B cell (primary cell): ENCODE measurements at regions not wholly inside any gene's neighbourhood (a gene's known extent, or its start where the extent isn't known, plus 50 kb on each side); places are given as distances from the start of the nearest gene placed in this dataset.

Source experiments
- ATAC-seq: fragments of 200-7000 bp; cut with Tn5 transposase; one replicate; pipeline ENCODE4 v1.10.0; 2021; ENCODE audit warnings: low read depth, mild to moderate bottlenecking, moderate number of reproducible peaks, moderate library complexity
- CTCF ChIA-PET: fragments of 350-600 bp; sonication (Branson Sonifier 250); formaldehyde crosslinking; loops from one replicate; lab custom pipeline; 2021; ENCODE audit warnings: antibody characterized with exemption, inconsistent platforms; lab: Charles Lee
- POLR2A ChIA-PET: fragments of 350-600 bp; sonication (Branson Sonifier 250); formaldehyde crosslinking; loops from one replicate; lab custom pipeline; 2021; ENCODE audit warnings: antibody characterized with exemption; lab: Charles Lee
- DNase-seq: peaks from one replicate; pipeline ENCODE4 v3.0.0; 2013
- H2AFZ ChIP-seq: 2 replicates; pipeline ENCODE4 v1.6.1; 2012; ENCODE audit warnings: mild to moderate bottlenecking, low read depth, low read length; ENCODE audit not compliant: insufficient read depth, poor library complexity, severe bottlenecking
- H3K27ac ChIP-seq, 2 donors: 1 replicate in 1 of 2; 2 replicates in 1 of 2; pipeline ENCODE4 v1.5.1; 2012 to 2013; ENCODE audit warnings: low read length in 2 of 2, mild to moderate bottlenecking in 2 of 2, moderate library complexity in 1 of 2
- H3K27me3 ChIP-seq, 4 experiments: fragments of 200-600 bp in 1 of 4; sonication (generic) in 1 of 4; replicated peaks in 1 of 4; 1 replicate in 2 of 4; 2 replicates in 2 of 4; pipeline versions ENCODE4 v1.6.1 to v1.7.0; 2013 to 2016; ENCODE audit warnings: low read length in 3 of 4, mild to moderate bottlenecking in 2 of 4, mixed read lengths in 1 of 4, moderate library complexity in 1 of 4; ENCODE audit not compliant: insufficient read depth in 4 of 4, control insufficient read depth in 3 of 4; ENCODE audit errors: control extremely low read depth in 1 of 4
- H3K36me3 ChIP-seq, 2 experiments: replicated peaks in 1 of 2; 1 replicate in 1 of 2; 2 replicates in 1 of 2; pipeline versions ENCODE4 v1.6.1 to v1.7.1; 2013; ENCODE audit warnings: low read length in 1 of 2; ENCODE audit not compliant: insufficient read depth in 2 of 2, control insufficient read depth in 1 of 2; ENCODE audit errors: control extremely low read depth in 1 of 2, extremely low read depth in 1 of 2
- H3K4me1 ChIP-seq, 2 donors: fragments of 200-600 bp in 1 of 2; sonication (generic) in 1 of 2; 1 replicate in 1 of 2; 2 replicates in 1 of 2; pipeline versions ENCODE4 v1.5.1 to v1.6.1; 2013 to 2017; ENCODE audit warnings: low read length in 2 of 2; ENCODE audit not compliant: control insufficient read depth in 2 of 2, insufficient read depth in 2 of 2
- H3K4me2 ChIP-seq: replicated peaks from 2 replicates; pipeline ENCODE3; 2012; ENCODE audit warnings: mild to moderate bottlenecking, low read depth, low read length; ENCODE audit not compliant: poor library complexity, severe bottlenecking
- H3K4me3 ChIP-seq, 5 experiments: fragments of 200-600 bp in 1 of 5; sonication (generic) in 1 of 5; 1 replicate in 3 of 5; 2 replicates in 2 of 5; pipeline versions ENCODE4 v1.5.1 to v1.7.0; 2011 to 2016; ENCODE audit warnings: low read length in 4 of 5, mild to moderate bottlenecking in 4 of 5, low read depth in 2 of 5, control low read depth in 1 of 5, moderate library complexity in 1 of 5; ENCODE audit not compliant: insufficient read depth in 1 of 5; ENCODE audit errors: control extremely low read depth in 1 of 5, extremely low read depth in 1 of 5
- H3K79me2 ChIP-seq: fragments of 200-600 bp; sonication (generic); one replicate; pipeline ENCODE4 v1.6.0; 2016; ENCODE audit warnings: low read length; ENCODE audit not compliant: control insufficient read depth, insufficient read depth
- H3K9ac ChIP-seq: fragments of 200-600 bp; sonication (generic); 2 replicates; pipeline ENCODE4 v1.6.1; 2017; ENCODE audit warnings: mild to moderate bottlenecking, low read length, moderate library complexity
- H3K9me3 ChIP-seq, 3 donors: one replicate each; pipeline versions ENCODE4 v1.6.1 to v1.7.1; 2013; ENCODE audit warnings: low read length in 2 of 3; ENCODE audit not compliant: control insufficient read depth in 2 of 3, insufficient read depth in 1 of 3; ENCODE audit errors: control extremely low read depth in 1 of 3
- H4K20me1 ChIP-seq: 2 replicates; pipeline ENCODE4 v1.6.0; 2012; ENCODE audit warnings: mild to moderate bottlenecking, low read length; ENCODE audit not compliant: insufficient read depth, control insufficient read depth, poor library complexity, severe bottlenecking
- H3K27ac Mint-ChIP-seq: one replicate; pipeline ENCODE4 v1.8.0; 2021; ENCODE audit warnings: mixed read lengths
- H3K27me3 Mint-ChIP-seq: one replicate; pipeline ENCODE4 v1.8.0; 2021; ENCODE audit warnings: mixed read lengths
- H3K4me1 Mint-ChIP-seq: one replicate; pipeline ENCODE4 v1.8.0; 2021; ENCODE audit warnings: mixed read lengths
- H3K4me3 Mint-ChIP-seq: one replicate; pipeline ENCODE4 v1.8.0; 2021; ENCODE audit warnings: mixed read lengths
- H3K9me3 Mint-ChIP-seq: one replicate; pipeline ENCODE4 v1.8.0; 2022; ENCODE audit warnings: mixed read lengths; ENCODE audit not compliant: insufficient read depth
- CTCF ChIP-seq: fragments of 200-600 bp; IDR thresholded peaks from one replicate; pipeline ENCODE4 v1.8.0; 2022; ENCODE audit warnings: antibody characterized with exemption, mild to moderate bottlenecking
- EZH2 ChIP-seq: IDR thresholded peaks from 2 replicates; pipeline ENCODE4 v1.6.1; 2012; ENCODE audit warnings: borderline replicate concordance, low read depth, mild to moderate bottlenecking, moderate library complexity, low read length; ENCODE audit not compliant: insufficient read depth, poor library complexity, severe bottlenecking
- WGBS: methylation state at CpG from one replicate; pipeline ENCODE4 v1.1.5; 2013; ENCODE audit warnings: missing lambda C conversion rate; ENCODE audit not compliant: insufficient coverage; 5-methylcytosine and 5-hydroxymethylcytosine counted together
- intact Hi-C: fragments of 100-400 bp; cut with micrococcal nuclease; formaldehyde crosslinking; loops from one replicate; pipeline ENCODE4 v1.10.0; 2022

GRCh38 chr12:89098441-89099112 lies 253.7 kb downstream of the DUSP6 start:
- H3K4me1 ChIP-seq, result no peaks in the 10 kb centered on the region
- no peak for TF ChIP-seq EZH2
- TF ChIP-seq CTCF, result no peak
- intact Hi-C loops, result no loop called here
- Mint-ChIP-seq H3K4me1 (no peaks in the 10 kb centered on the region), H3K27me3 (peaks cover 9% of the 10 kb centered on the region), H3K27ac (no peak overlapping the region), H3K9me3 (no peaks in the 10 kb centered on the region), H3K4me3 (no peak overlapping the region)
- H3K27me3 ChIP-seq, result no peaks in the 10 kb centered on the region
- H3K9me3 ChIP-seq, result no peaks in the 10 kb centered on the region
- no peak overlapping the region for H3K4me3 ChIP-seq
- CTCF ChIA-PET, result no interaction called here
- H3K27ac ChIP-seq, result no peak overlapping the region
- 89% methylated on average over 13 of the region's 13 CpGs for WGBS
- no peak for DNase-seq
- no peak overlapping the region for H2AFZ ChIP-seq
- no peak overlapping the region for H3K4me2 ChIP-seq
- H4K20me1 ChIP-seq, result no peaks in the 10 kb centered on the region
- ATAC-seq, result no peak
- no peaks in the 10 kb centered on the region for H3K36me3 ChIP-seq
- no peak overlapping the region for H3K9ac ChIP-seq
- POLR2A ChIA-PET, result no interaction called here
- H3K79me2 ChIP-seq, result no peaks in the 10 kb centered on the region

GRCh38 chr12:89092297-89092696 lies 260.0 kb downstream of the DUSP6 start:
- H3K4me1 Mint-ChIP-seq, result peaks cover 3% of the 10 kb centered on the region
- CTCF ChIA-PET, result no interaction called here
- intact Hi-C loops, result no loop called here
- H3K4me3 Mint-ChIP-seq, result no peak overlapping the region
- no peaks in the 10 kb centered on the region for H3K36me3 ChIP-seq
- POLR2A ChIA-PET, result no interaction called here
- no peak for DNase-seq
- no peak overlapping the region for H3K4me3 ChIP-seq
- 100% methylated on average over 2 of the region's 2 CpGs for whole genome bisulfite sequencing
- H3K9ac ChIP-seq, result no peak overlapping the region
- H3K9me3 ChIP-seq, result peaks cover 0 to 9% (median 9%) of the 10 kb centered on the region in 3 donors
- peaks cover 18% of the 10 kb centered on the region for H3K27me3 Mint-ChIP-seq
- H3K9me3 Mint-ChIP-seq, result no peaks in the 10 kb centered on the region
- no peak overlapping the region for H3K27ac ChIP-seq
- H3K27me3 ChIP-seq, result no peaks in the 10 kb centered on the region
- no peak overlapping the region for H2AFZ ChIP-seq
- no peaks in the 10 kb centered on the region for H4K20me1 ChIP-seq
- TF ChIP-seq EZH2 (no peak), CTCF (no peak)
- no peaks in the 10 kb centered on the region for H3K4me1 ChIP-seq
- no peak for ATAC-seq
- H3K27ac Mint-ChIP-seq, result no peak overlapping the region
- no peaks in the 10 kb centered on the region for H3K79me2 ChIP-seq
- no peak overlapping the region for H3K4me2 ChIP-seq
